NCI-H2227 treated with DMSO at 0.1 percent for 48 hours (cell line): ENCODE measurements at regions not wholly inside any gene's neighbourhood (a gene's known extent, or its start where the extent isn't known, plus 50 kb on each side); places are given as distances from the start of the nearest gene placed in this dataset.
"Not testable (repeated sequence)": the region's sequence is repeated elsewhere in the genome, so short reads cannot be mapped to it uniquely, and the experiment has no call there.

Source experiments
- DNase-seq: peaks from one replicate; lab custom pipeline; 2025; lab: John Stamatoyannopoulos, UW

GRCh38 chr11:21625982-21626381 is 566.9 kb upstream of the ANO5 start:
- DNase-seq, result no peak

DNA sequence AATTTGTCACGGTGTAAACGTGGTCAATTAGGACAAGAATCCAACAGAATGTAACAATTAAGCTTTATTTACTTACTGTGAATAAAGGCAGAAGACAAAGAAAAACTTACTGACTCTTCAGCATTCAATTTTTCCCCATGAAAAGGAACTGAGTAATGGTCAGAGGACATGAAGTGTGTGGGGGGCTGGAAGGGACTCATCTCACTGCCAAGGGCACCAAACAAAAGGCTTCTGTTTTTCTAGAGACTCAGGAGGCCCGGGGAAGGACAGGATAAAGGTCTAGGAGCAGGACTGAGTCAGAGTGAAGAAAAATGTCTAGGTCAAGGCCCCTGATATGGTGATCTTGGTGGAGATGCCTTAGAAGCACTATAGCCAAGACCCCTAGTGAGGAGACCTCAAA is 564.2 kb upstream of the ANO5 start:
- no peak for DNase-seq

GRCh38 chr11:21630934-21631478 is 561.9 kb upstream of the ANO5 start:
- DNase-seq, result no peak

- no peak for DNase-seq
These were observed 560.9 kb upstream of the ANO5 start for GRCh38 chr11:21631991-21632390.

- DNase-seq, result no peak
These were observed 558.4 kb upstream of the ANO5 start for GRCh38 chr11:21634491-21634890.

GRCh38 chr11:21634956-21635355 is 557.9 kb upstream of the ANO5 start:
- no peak for DNase-seq

DNA sequence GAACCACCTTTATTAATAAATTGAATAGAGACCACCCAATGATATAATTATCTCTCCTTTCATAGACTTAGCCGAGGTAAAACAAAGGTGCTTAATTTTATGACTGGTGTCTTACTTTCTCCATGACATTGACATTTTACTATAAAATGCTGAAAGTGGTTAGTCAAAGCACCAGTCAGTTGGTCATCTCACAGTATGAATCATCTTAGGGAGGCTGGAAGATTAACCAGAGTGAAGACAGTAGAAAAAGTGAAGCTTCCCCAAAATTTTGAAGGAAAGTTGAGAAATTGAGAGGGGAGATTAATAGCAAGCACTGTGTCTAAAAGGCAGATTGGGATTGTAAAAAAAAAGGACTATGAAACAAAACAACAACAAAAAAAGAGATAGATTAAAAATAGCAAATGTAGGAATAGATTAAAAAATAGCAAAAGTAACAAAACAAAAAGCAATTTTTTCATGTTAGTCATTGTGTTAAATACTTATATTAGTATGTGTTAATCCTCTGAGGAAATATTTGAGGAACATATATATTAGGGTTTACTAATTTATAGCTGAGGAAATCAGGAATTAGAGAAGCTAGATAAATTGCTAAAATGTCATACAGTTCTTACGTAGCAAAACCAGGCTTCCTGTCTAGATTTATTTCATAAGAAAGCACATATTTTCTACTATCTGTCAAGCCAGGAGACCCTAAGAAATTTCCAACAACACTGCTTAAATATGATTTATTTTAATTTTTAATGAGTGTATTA is 557.3 kb upstream of the ANO5 start:
- DNase-seq, result no peak

GRCh38 chr11:21636561-21636960 is 556.3 kb upstream of the ANO5 start:
- DNase-seq, result no peak

- no peak for DNase-seq
These were observed 552.4 kb upstream of the ANO5 start for GRCh38 chr11:21640491-21640890.

DNA sequence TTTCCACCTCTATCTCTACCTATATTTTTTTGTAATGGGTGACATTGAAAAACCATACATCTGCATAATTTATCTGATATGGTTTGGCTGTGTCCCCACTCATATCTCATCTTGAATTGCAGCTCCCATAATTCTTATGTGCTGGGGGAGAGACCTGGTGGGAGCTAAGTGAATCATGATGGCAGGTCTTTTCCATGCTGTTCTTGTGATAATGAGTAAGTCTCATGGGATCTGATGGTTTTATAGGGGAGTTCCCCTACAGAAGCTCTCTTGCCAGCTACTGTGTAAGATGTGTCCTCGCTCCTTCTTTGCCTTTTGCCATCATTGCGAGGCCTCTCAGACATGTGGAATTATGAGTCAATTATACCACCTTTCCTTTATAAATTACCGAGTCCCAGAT is 551.0 kb upstream of the ANO5 start:
- DNase-seq, result no peak

DNA sequence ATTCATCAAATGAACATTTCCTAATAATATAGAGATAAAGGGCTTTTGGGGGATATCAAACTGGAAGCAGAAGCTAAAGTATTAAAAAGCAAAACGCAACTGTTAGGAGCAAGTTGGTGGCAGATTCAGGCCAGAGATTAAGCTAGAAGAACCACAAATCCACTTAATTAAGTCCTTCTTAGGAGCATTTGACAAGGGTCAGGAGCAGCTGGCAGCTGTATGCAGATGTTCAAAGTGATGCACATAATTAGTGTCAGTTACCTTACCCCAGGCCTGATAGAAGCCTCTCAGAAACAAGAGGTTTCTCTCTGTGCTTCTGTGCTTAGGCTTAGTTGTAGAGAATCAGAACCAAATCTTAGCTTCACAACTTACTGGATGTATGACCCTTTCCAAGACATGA is 546.5 kb upstream of the ANO5 start:
- DNase-seq, result no peak

GRCh38 chr11:21650961-21651360 is 541.9 kb upstream of the ANO5 start:
- DNase-seq, result no peak

- DNase-seq, result peak; percentile 2
These were observed 538.9 kb upstream of the ANO5 start for GRCh38 chr11:21653951-21654421.

- DNase-seq, result no peak
These were observed 536.8 kb upstream of the ANO5 start for GRCh38 chr11:21656065-21656464.

- no peak for DNase-seq
These were observed 534.2 kb upstream of the ANO5 start for GRCh38 chr11:21658654-21659193.

DNA sequence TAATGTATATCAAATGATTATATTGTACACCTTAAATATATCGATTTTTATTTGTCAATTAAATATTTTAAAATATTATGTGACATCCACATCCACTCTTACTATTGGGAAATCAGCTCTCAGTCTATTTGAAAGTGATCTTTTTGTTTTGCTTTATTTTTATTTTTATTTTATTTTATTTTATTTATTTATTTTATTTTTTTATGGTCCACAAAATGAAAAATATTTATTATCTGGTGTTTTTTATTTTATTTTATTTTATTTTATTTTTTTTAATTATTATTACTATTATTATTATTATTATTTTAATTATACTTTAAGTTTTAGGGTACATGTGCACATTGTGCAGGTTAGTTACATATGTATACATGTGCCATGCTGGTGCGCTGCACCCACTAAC is 533.5 kb upstream of the ANO5 start:
- DNase-seq, result not testable (repeated sequence)

GRCh38 chr11:21659961-21660360 is 532.9 kb upstream of the ANO5 start:
- DNase-seq, result no peak

GRCh38 chr11:21675049-21675616 is 517.8 kb upstream of the ANO5 start:
- DNase-seq, result no peak

- DNase-seq, result no peak
These were observed 505.2 kb upstream of the ANO5 start for GRCh38 chr11:21687643-21688042.

- no peak for DNase-seq
These were observed 488.3 kb upstream of the ANO5 start for GRCh38 chr11:21704539-21704938.

GRCh38 chr11:21707116-21707739 is 485.7 kb upstream of the ANO5 start:
- no peak for DNase-seq

DNA sequence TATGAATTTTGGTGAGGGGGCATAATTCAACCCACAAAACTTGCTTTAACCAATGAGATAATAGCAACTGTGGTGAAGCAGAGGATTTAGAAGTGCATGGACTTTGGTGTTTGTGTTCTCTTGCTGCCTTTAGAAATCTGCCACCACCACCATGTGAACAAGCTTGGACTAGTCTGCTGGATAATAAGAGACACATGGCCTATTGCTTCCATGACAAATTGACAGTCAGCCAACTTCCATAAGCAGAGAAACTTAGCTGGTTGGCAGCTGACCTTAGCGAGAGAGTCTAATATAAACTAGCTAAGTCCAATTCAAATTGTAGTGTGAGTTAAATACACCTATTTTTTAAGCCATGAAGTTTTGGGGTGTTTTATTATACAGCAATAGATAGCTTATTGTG is 482.1 kb upstream of the ANO5 start:
- DNase-seq, result no peak

- DNase-seq, result no peak
These were observed 481.5 kb upstream of the ANO5 start for GRCh38 chr11:21711341-21711740.
